Omental fat pad (tissue), 3 donors: ENCODE measurements at regions not wholly inside any gene's neighbourhood (a gene's known extent, or its start where the extent isn't known, plus 50 kb on each side); places are given as distances from the start of the nearest gene placed in this dataset.

Source experiments
- ATAC-seq: fragments of 150-250 bp; one replicate; pipeline ENCODE4 v1.9.1; 2016; ENCODE audit warnings: mild to moderate bottlenecking, moderate library complexity; ENCODE audit not compliant: low FRiP score
- DNase-seq: peaks from one replicate; pipeline ENCODE4 v3.0.0-alpha.2; 2019; ENCODE audit warnings: low spot score
- CTCF ChIP-seq, 3 donors: fragments of 450-650 bp; IDR thresholded peaks; one replicate each; pipeline ENCODE4 v1.5.1; 2016 to 2017; ENCODE audit warnings: antibody characterized with exemption in 3 of 3, mild to moderate bottlenecking in 3 of 3, moderate library complexity in 2 of 3

- ATAC-seq (no peak), DNase-seq (no peak)
- TF ChIP-seq CTCF (IDR thresholded peaks at IDR 0.05): no peak
Observed at GRCh38 chr13:54627646-54628372, 1599.2 kb downstream of the OLFM4 start.

- ATAC-seq (no peak), DNase-seq (no peak)
- no peak for TF ChIP-seq CTCF (IDR thresholded peaks at IDR 0.05)
Observed at GRCh38 chr13:54628383-54628782, 1599.8 kb downstream of the OLFM4 start.

GRCh38 chr13:54633456-54633855 lies 1604.8 kb downstream of the OLFM4 start:
- DNase-seq: no peak
- no peak for ATAC-seq
- TF ChIP-seq CTCF (IDR thresholded peaks at IDR 0.05): no peak

GRCh38 chr13:54636231-54636630 lies 1607.6 kb downstream of the OLFM4 start:
- TF ChIP-seq CTCF (IDR thresholded peaks at IDR 0.05): no peak
- DNase-seq (no peak), ATAC-seq (no peak)

- TF ChIP-seq CTCF (IDR thresholded peaks at IDR 0.05): no peak
- no peak for ATAC-seq
- no peak for DNase-seq
Observed at GRCh38 chr13:54637366-54637765, 1608.8 kb downstream of the OLFM4 start.

GRCh38 chr13:54640719-54641118 lies 1612.1 kb downstream of the OLFM4 start:
- ATAC-seq: no peak
- DNase-seq: no peak
- TF ChIP-seq CTCF (IDR thresholded peaks at IDR 0.05): no peak

GRCh38 chr13:54643863-54644262 lies 1615.2 kb downstream of the OLFM4 start:
- ATAC-seq: no peak
- no peak for TF ChIP-seq CTCF (IDR thresholded peaks at IDR 0.05)
- no peak for DNase-seq
